Type B pancreatic cell (in vitro differentiated cells): ENCODE measurements at regions not wholly inside any gene's neighbourhood (a gene's known extent, or its start where the extent isn't known, plus 50 kb on each side); places are given as distances from the start of the nearest gene placed in this dataset.

Experiments
- DNase-seq: peaks from one replicate; pipeline ENCODE4 v3.0.0; 2021; ENCODE audit warnings: mixed read lengths; ENCODE audit not compliant: unreplicated experiment; ENCODE audit errors: extremely low spot score
- H3K27ac Mint-ChIP-seq: 2 replicates; pipeline ENCODE4 v1.8.0; 2021; ENCODE audit warnings: mild to moderate bottlenecking, mixed read lengths
- H3K27me3 Mint-ChIP-seq: 2 replicates; pipeline ENCODE4 v1.8.0; 2021; ENCODE audit warnings: mixed read lengths
- H3K36me3 Mint-ChIP-seq: 2 replicates; pipeline ENCODE4 v1.8.0; 2021; ENCODE audit warnings: mixed read lengths
- H3K4me1 Mint-ChIP-seq: one replicate; pipeline ENCODE4 v1.8.0; 2021; ENCODE audit warnings: mixed read lengths; ENCODE audit not compliant: unreplicated experiment
- H3K4me3 Mint-ChIP-seq: 2 replicates; pipeline ENCODE4 v1.8.0; 2021; ENCODE audit warnings: mild to moderate bottlenecking, mixed read lengths
- H3K9me3 Mint-ChIP-seq: 2 replicates; pipeline ENCODE4 v1.8.0; 2021; ENCODE audit warnings: mixed read lengths
- TF ChIP-seq, protein P1 (sequence below): fragments of 200-600 bp; sonication (generic); conservative IDR thresholded peaks from 2 replicates; pipeline ENCODE4 v1.5.0; 2021; ENCODE audit warnings: antibody characterized with exemption, mild to moderate bottlenecking

DNA sequence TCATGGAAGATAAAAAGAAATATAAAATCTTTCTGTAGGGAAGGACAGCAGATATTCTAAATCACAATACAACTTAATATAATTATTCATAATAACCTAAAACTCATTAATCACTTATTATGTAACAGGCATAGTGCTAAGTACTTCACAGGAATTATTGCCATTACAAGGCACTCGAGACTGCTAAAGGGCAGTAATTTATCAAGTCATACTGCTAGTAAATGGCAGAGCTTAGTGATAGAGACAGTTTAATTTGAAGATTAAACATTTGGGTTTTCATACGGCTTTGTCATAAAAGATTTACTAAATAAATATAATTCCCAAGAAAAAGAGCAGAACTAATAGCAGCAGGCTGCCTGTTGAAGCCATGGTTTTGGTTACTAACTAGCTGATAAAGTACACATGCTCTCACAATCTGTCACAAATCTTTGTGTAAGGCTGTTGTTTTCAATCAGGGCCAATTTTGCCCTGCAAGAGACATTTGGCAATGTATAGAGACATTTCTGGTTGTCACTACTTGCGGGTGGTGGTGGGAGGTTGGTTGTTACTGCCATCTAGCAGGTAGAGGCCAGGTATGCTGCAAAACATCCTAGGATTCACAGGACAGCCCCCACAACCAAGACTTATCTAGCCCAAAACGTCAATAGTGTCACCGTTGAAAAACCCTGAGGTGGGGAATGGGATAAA lies 233.3 kb upstream of the CACNA2D1 start:
- Mint-ChIP-seq H3K27me3 (peaks cover 3% of the 10 kb centered on the region), H3K36me3 (no peaks in the 10 kb centered on the region), H3K9me3 (no peaks in the 10 kb centered on the region), H3K27ac (no peak overlapping the region), H3K4me1 (peaks cover 4% of the 10 kb centered on the region), H3K4me3 (no peak overlapping the region)
- TF ChIP-seq, protein P1, sequence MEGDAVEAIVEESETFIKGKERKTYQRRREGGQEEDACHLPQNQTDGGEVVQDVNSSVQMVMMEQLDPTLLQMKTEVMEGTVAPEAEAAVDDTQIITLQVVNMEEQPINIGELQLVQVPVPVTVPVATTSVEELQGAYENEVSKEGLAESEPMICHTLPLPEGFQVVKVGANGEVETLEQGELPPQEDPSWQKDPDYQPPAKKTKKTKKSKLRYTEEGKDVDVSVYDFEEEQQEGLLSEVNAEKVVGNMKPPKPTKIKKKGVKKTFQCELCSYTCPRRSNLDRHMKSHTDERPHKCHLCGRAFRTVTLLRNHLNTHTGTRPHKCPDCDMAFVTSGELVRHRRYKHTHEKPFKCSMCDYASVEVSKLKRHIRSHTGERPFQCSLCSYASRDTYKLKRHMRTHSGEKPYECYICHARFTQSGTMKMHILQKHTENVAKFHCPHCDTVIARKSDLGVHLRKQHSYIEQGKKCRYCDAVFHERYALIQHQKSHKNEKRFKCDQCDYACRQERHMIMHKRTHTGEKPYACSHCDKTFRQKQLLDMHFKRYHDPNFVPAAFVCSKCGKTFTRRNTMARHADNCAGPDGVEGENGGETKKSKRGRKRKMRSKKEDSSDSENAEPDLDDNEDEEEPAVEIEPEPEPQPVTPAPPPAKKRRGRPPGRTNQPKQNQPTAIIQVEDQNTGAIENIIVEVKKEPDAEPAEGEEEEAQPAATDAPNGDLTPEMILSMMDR: no peak
- DNase-seq: no peak

GRCh38 chr7:82675396-82675795 lies 231.8 kb upstream of the CACNA2D1 start:
- H3K27me3 Mint-ChIP-seq: peaks cover 3% of the 10 kb centered on the region

GRCh38 chr7:82674268-82674667 lies 230.7 kb upstream of the CACNA2D1 start:
- H3K4me3 Mint-ChIP-seq: no peak overlapping the region
- TF ChIP-seq, protein P1: no peak
- H3K27me3 Mint-ChIP-seq: peaks cover 3% of the 10 kb centered on the region
- no peaks in the 10 kb centered on the region for H3K9me3 Mint-ChIP-seq
- H3K4me1 Mint-ChIP-seq: peaks cover 4% of the 10 kb centered on the region
- H3K36me3 Mint-ChIP-seq: no peaks in the 10 kb centered on the region
- no peak overlapping the region for H3K27ac Mint-ChIP-seq
- DNase-seq: no peak

More at GRCh38 chr7:82675396-82675795, 231.8 kb upstream of the CACNA2D1 start:
- Mint-ChIP-seq H3K36me3 (no peaks in the 10 kb centered on the region), H3K9me3 (no peaks in the 10 kb centered on the region), H3K4me1 (peaks cover 4% of the 10 kb centered on the region), H3K4me3 (no peak overlapping the region), H3K27ac (no peak overlapping the region)
- DNase-seq: no peak
- TF ChIP-seq, protein P1: no peak

DNA sequence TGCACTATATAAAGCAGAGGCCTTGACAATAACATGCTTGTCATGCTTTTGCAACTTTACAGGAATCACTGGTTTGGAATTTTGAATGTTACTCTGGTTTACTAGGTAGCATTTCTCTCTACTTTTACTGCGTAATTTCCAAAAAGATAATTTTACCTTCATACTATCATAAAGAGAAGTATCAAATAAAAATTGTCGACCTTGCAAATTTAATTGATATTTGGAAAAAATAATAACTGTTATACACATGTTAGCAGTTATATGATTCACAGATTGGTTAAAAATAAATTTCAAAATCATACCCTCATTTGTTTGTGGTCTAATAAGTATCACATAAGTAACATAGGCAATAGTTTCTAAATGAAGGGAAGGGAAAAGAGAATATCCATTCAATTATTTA lies 228.5 kb upstream of the CACNA2D1 start:
- Mint-ChIP-seq H3K36me3 (no peaks in the 10 kb centered on the region), H3K27ac (no peak overlapping the region), H3K27me3 (no peaks in the 10 kb centered on the region), H3K4me1 (no peaks in the 10 kb centered on the region), H3K9me3 (no peaks in the 10 kb centered on the region), H3K4me3 (no peak overlapping the region)
- TF ChIP-seq, protein P1: no peak
- no peak for DNase-seq

GRCh38 chr7:82669141-82669540 lies 225.6 kb upstream of the CACNA2D1 start:
- TF ChIP-seq, protein P1: no peak
- DNase-seq: no peak
- Mint-ChIP-seq H3K4me3 (no peak overlapping the region), H3K36me3 (no peaks in the 10 kb centered on the region), H3K9me3 (no peaks in the 10 kb centered on the region), H3K27ac (no peak overlapping the region), H3K4me1 (no peaks in the 10 kb centered on the region), H3K27me3 (no peaks in the 10 kb centered on the region)
